ENCODE measurements at regions not wholly inside any gene's neighbourhood (a gene's known extent, or its start where the extent isn't known, plus 50 kb on each side); places are given as distances from the start of the nearest gene placed in this dataset.

- ATAC-seq, result no peak
- no peak for TF ChIP-seq ZC3H10 (CRISPR knock-in tag; IDR thresholded peaks at IDR 0.05)
These were observed 90.6 kb downstream of the AREG start for GRCh38 chr4:74535512-74535911.

- ATAC-seq, result no peak
- TF ChIP-seq ISL1 (CRISPR knock-in tag; IDR thresholded peaks at IDR 0.05), result no peak
- TF ChIP-seq BACH2 (CRISPR knock-in tag; IDR thresholded peaks at IDR 0.05; ENCODE audit: borderline replicate concordance), result no peak
- TF ChIP-seq RARB (CRISPR knock-in tag; IDR thresholded peaks at IDR 0.05), result no peak
- no peak for TF ChIP-seq ARNTL (CRISPR knock-in tag; IDR thresholded peaks at IDR 0.05; ENCODE audit: borderline replicate concordance, low read depth)
- no peak for TF ChIP-seq ZFP30 (CRISPR knock-in tag; IDR thresholded peaks at IDR 0.05)
- no peak for TF ChIP-seq CREB5 (CRISPR knock-in tag; IDR thresholded peaks at IDR 0.05; ENCODE audit: low read depth)
- no peak for TF ChIP-seq SNAI2 (CRISPR knock-in tag; IDR thresholded peaks at IDR 0.05)
- TF ChIP-seq ESRRG (CRISPR knock-in tag; IDR thresholded peaks at IDR 0.05), result no peak
- no peak for TF ChIP-seq PATZ1 (CRISPR knock-in tag; IDR thresholded peaks at IDR 0.05; ENCODE audit: borderline replicate concordance)
- no peak for TF ChIP-seq OSR1 (CRISPR knock-in tag; IDR thresholded peaks at IDR 0.05)
- no peak for TF ChIP-seq CSRNP3 (CRISPR knock-in tag; IDR thresholded peaks at IDR 0.05)
- no peak for TF ChIP-seq GLIS3 (CRISPR knock-in tag; IDR thresholded peaks at IDR 0.05)
- TF ChIP-seq TOX (CRISPR knock-in tag; IDR thresholded peaks at IDR 0.05; ENCODE audit: borderline replicate concordance), result no peak
- TF ChIP-seq PPARA (CRISPR knock-in tag; IDR thresholded peaks at IDR 0.05; ENCODE audit: borderline replicate concordance), result no peak
- TF ChIP-seq ZC3H10 (CRISPR knock-in tag; IDR thresholded peaks at IDR 0.05), result no peak
- TF ChIP-seq CSDC2 (CRISPR knock-in tag; IDR thresholded peaks at IDR 0.05), result no peak
- no peak for TF ChIP-seq ZNF565 (CRISPR knock-in tag; conservative IDR thresholded peaks at IDR 0.05; ENCODE audit: low read depth)
- no peak for TF ChIP-seq ZNF70 (CRISPR knock-in tag; IDR thresholded peaks at IDR 0.05)
- no peak for TF ChIP-seq ZNF8 (CRISPR knock-in tag; IDR thresholded peaks at IDR 0.05)
- TF ChIP-seq ZFP3 (CRISPR knock-in tag; IDR thresholded peaks at IDR 0.05), result no peak
These were observed 91.6 kb downstream of the AREG start for GRCh38 chr4:74536557-74536956.

- no peak for ATAC-seq
- TF ChIP-seq ZFP3 (CRISPR knock-in tag; IDR thresholded peaks at IDR 0.05) (no peak), ESRRG (CRISPR knock-in tag; IDR thresholded peaks at IDR 0.05) (no peak), PATZ1 (CRISPR knock-in tag; IDR thresholded peaks at IDR 0.05; ENCODE audit: borderline replicate concordance) (no peak), SNAI2 (CRISPR knock-in tag; IDR thresholded peaks at IDR 0.05) (no peak), ARNTL (CRISPR knock-in tag; IDR thresholded peaks at IDR 0.05; ENCODE audit: borderline replicate concordance, low read depth) (no peak), ZFP30 (CRISPR knock-in tag; IDR thresholded peaks at IDR 0.05) (no peak), CSRNP3 (CRISPR knock-in tag; IDR thresholded peaks at IDR 0.05) (no peak), BACH2 (CRISPR knock-in tag; IDR thresholded peaks at IDR 0.05; ENCODE audit: borderline replicate concordance) (no peak), ZNF565 (CRISPR knock-in tag; conservative IDR thresholded peaks at IDR 0.05; ENCODE audit: low read depth) (no peak), GLIS3 (CRISPR knock-in tag; IDR thresholded peaks at IDR 0.05) (no peak), TOX (CRISPR knock-in tag; IDR thresholded peaks at IDR 0.05; ENCODE audit: borderline replicate concordance) (no peak), RARB (CRISPR knock-in tag; IDR thresholded peaks at IDR 0.05) (no peak), OSR1 (CRISPR knock-in tag; IDR thresholded peaks at IDR 0.05) (no peak)
These were observed 92.5 kb downstream of the AREG start for GRCh38 chr4:74537459-74537858.

All from SK-N-SH treated with all-trans-retinoic acid at 6 μM for 48 hours (cell line).